ENCODE measurements at regions not wholly inside any gene's neighbourhood (a gene's known extent, or its start where the extent isn't known, plus 50 kb on each side); places are given as distances from the start of the nearest gene placed in this dataset.

- Histone ChIP-seq H3K4me1 (ENCODE audit: insufficient read depth, low read length) (peaks cover 37% of the 10 kb centered on the region), H3K36me3 (ENCODE audit: insufficient read depth, low read length) (no peaks in the 10 kb centered on the region), H3K9me3 (ENCODE audit: control insufficient read depth, insufficient read depth, low read length) (no peaks in the 10 kb centered on the region), H3K9ac (ENCODE audit: low read depth, low read length) (no peak overlapping the region)
Observed at GRCh38 chr11:95341221-95341620, 110.2 kb upstream of the SESN3 start.

- no peaks in the 10 kb centered on the region for H3K9me3 ChIP-seq (ENCODE audit: control insufficient read depth, insufficient read depth, low read length)
- no peaks in the 10 kb centered on the region for H3K36me3 ChIP-seq (ENCODE audit: insufficient read depth, low read length)
- H3K4me1 ChIP-seq (ENCODE audit: insufficient read depth, low read length), result peaks cover 44% of the 10 kb centered on the region
- no peak overlapping the region for H3K9ac ChIP-seq (ENCODE audit: low read depth, low read length)
Observed at GRCh38 chr11:95339086-95339901, 108.3 kb upstream of the SESN3 start.

DNA sequence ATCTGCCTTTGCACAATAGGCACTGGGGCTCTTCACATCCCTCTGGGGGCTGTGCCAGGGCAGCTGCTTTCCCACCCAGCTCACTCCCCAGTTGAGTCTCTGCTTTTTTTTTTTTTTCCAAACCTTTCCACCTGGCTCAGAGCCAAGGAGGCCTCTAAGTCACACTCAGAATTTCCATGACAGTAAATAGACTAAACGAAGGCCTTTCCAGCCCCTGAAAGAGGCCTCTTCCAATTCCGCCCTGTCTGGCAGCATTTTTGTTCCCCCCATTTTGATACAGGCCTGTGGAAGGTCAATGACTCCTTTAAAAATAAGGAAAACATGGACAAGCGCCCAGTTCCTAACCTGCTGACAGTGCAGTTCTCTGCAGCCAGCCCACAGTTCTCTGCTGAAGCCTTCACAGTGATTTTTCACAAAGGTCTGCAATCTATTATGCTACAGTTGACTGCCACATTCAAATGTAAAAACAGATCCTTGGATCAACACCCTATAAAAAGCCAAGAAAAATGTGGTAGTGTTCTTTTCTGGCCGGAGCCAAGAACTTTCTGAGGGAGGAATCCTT lies 107.5 kb upstream of the SESN3 start:
- Histone ChIP-seq H3K36me3 (ENCODE audit: insufficient read depth, low read length) (no peaks in the 10 kb centered on the region), H3K9me3 (ENCODE audit: control insufficient read depth, insufficient read depth, low read length) (no peaks in the 10 kb centered on the region), H3K4me1 (ENCODE audit: insufficient read depth, low read length) (peaks cover 44% of the 10 kb centered on the region), H3K9ac (ENCODE audit: low read depth, low read length) (no peak overlapping the region)

DNA sequence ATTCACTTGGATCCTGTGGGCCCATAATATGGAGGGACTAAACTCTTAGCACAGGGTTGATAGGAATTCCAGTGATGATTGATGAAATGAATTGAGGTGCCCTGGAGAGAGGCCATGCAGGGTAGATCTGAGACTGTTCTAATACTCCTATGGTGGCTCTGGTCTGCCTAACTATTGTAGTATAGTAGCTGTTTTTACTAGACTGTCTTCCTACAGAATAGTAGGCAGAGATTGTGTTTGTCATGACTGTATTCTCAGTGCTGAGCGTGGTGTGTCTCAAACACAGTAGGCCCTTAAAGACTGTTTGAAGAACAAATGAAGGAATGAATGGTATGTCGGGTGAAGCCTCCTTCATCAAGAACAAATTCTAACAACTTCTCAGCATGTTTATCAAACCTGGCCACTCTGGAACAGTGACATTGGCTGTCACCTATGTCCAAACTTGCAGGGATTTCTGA lies 107.0 kb upstream of the SESN3 start:
- no peak overlapping the region for H3K9ac ChIP-seq (ENCODE audit: low read depth, low read length)

GRCh38 chr11:95337175-95337957 lies 106.4 kb upstream of the SESN3 start:
- Histone ChIP-seq H3K9me3 (ENCODE audit: control insufficient read depth, insufficient read depth, low read length) (no peaks in the 10 kb centered on the region), H3K36me3 (ENCODE audit: insufficient read depth, low read length) (no peaks in the 10 kb centered on the region), H3K9ac (ENCODE audit: low read depth, low read length) (no peak overlapping the region), H3K4me1 (ENCODE audit: insufficient read depth, low read length) (peaks cover 44% of the 10 kb centered on the region)

More for the DNA sequence above, 107.0 kb upstream of the SESN3 start:
- H3K4me1 ChIP-seq (ENCODE audit: insufficient read depth, low read length), result peaks cover 44% of the 10 kb centered on the region
- H3K36me3 ChIP-seq (ENCODE audit: insufficient read depth, low read length), result no peaks in the 10 kb centered on the region
- H3K9me3 ChIP-seq (ENCODE audit: control insufficient read depth, insufficient read depth, low read length), result no peaks in the 10 kb centered on the region

DNA sequence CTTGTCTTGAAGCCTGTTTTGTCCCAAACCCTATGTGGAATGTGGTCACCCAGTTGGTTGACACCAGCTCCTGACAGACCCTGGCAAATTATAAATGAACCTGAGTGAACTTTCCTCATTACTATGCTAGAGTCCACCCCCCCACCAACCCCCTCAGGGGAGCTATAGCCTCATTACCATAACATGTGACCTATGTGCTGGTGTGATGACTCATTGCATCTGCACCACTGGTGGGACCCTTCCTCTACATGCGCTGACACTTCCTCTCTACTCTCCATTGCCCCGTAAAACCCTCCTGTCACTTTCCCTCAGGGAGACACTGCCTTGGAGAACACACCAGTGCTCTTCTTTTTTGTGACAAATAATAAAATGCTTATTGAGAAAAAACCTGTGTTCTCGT lies 105.0 kb upstream of the SESN3 start:
- H3K9me3 ChIP-seq (ENCODE audit: control insufficient read depth, insufficient read depth, low read length), result no peaks in the 10 kb centered on the region
- no peaks in the 10 kb centered on the region for H3K36me3 ChIP-seq (ENCODE audit: insufficient read depth, low read length)
- H3K4me1 ChIP-seq (ENCODE audit: insufficient read depth, low read length), result peaks cover 39% of the 10 kb centered on the region
- no peak overlapping the region for H3K9ac ChIP-seq (ENCODE audit: low read depth, low read length)

DNA sequence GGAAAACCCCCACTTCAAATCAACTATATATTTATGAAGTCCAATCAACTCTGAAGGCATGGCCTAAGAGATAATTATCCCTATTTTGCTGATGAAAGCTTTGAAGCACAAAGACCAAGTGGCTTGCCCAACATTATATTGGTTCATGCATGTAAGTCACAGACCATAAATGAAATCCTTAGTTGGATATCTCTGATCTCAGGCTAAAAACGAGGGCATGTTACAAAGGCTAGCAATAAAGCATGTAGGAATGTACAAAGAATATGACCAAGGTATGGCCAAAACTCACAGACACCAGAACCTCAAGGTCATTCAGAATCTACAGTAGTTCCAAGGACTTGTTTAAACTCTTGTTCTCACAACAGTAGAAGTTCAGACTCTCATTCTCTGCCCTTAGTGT lies 100.2 kb upstream of the SESN3 start:
- H3K9me3 ChIP-seq (ENCODE audit: control insufficient read depth, insufficient read depth, low read length), result no peaks in the 10 kb centered on the region
- H3K9ac ChIP-seq (ENCODE audit: low read depth, low read length), result no peak overlapping the region
- no peaks in the 10 kb centered on the region for H3K36me3 ChIP-seq (ENCODE audit: insufficient read depth, low read length)
- H3K4me1 ChIP-seq (ENCODE audit: insufficient read depth, low read length), result peaks cover 6% of the 10 kb centered on the region

DNA sequence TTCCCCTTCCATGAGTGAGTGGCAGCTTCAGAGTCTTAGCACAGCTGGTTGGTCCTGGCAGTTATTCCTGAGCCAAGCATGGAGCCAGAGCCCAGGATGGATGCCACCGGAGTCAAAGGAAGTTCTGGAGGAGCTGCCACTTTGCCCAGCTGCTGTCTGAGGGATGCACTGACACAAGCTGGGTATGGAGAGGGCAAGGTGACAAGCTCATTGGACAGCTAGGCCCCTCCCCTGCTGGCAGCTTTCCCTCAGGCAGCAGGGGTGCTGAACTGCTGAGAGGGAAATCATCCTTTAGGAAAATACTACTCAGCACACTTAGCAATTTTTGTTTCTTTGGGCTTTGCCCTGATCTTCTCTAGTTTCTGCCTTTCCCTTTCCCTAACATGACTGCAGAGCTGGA lies 99.3 kb upstream of the SESN3 start:
- Histone ChIP-seq H3K4me1 (ENCODE audit: insufficient read depth, low read length) (peaks cover 2% of the 10 kb centered on the region; the same call in 1 of the 2 replicates), H3K9me3 (ENCODE audit: control insufficient read depth, insufficient read depth, low read length) (no peaks in the 10 kb centered on the region)

DNA sequence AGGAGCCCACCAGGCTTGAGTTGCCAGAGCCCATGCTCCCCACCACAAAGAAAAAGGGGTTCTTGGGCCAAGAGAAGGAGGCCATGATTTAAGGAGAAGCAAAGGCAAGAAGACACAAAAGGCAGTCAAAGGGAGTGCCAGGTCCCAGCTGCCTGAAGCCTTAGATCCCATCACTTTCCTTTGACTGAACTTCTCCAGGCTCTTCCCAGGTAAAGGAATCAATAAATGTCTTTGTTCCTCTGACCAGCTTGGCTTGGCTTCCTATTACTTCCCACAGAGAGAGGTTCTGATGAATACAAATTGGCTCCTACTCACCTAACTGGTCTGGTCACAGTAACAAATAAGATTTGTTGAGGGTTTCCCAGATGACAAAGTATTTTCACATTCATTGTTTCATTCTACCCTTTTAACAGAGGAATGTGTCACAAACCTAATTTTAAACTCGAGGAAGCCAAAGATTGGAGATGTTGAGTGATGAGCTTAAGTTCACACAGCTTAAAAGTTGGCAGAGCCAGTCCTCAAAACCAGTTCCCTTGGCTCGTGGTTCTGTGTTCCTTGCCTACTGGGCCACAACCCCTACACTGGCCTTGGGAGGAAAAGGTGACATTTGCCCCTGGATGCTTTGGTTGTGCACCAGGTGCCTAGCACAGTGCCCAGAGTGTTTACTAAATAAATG lies 96.4 kb upstream of the SESN3 start:
- Histone ChIP-seq H3K9me3 (ENCODE audit: control insufficient read depth, insufficient read depth, low read length) (0 out of 2 replicates have a peak, but pooled peaks cover 1% of the 10 kb centered on the region), H3K4me1 (ENCODE audit: insufficient read depth, low read length) (peaks cover 7% of the 10 kb centered on the region; the same call in 1 of the 2 replicates), H3K9ac (ENCODE audit: low read depth, low read length) (no peak overlapping the region), H3K36me3 (ENCODE audit: insufficient read depth, low read length) (no peaks in the 10 kb centered on the region)

More for the DNA sequence above, 99.3 kb upstream of the SESN3 start:
- H3K9ac ChIP-seq (ENCODE audit: low read depth, low read length), result no peak overlapping the region
- H3K36me3 ChIP-seq (ENCODE audit: insufficient read depth, low read length), result no peaks in the 10 kb centered on the region

- H3K36me3 ChIP-seq (ENCODE audit: insufficient read depth, low read length), result no peaks in the 10 kb centered on the region
- H3K4me1 ChIP-seq (ENCODE audit: insufficient read depth, low read length), result peaks cover 7% of the 10 kb centered on the region; the same call in 1 of the 2 replicates
- H3K9me3 ChIP-seq (ENCODE audit: control insufficient read depth, insufficient read depth, low read length), result peaks cover 4% of the 10 kb centered on the region; the same call in 1 of the 2 replicates
- no peak overlapping the region for H3K9ac ChIP-seq (ENCODE audit: low read depth, low read length)
Observed at GRCh38 chr11:95325777-95326258, 94.8 kb upstream of the SESN3 start.

DNA sequence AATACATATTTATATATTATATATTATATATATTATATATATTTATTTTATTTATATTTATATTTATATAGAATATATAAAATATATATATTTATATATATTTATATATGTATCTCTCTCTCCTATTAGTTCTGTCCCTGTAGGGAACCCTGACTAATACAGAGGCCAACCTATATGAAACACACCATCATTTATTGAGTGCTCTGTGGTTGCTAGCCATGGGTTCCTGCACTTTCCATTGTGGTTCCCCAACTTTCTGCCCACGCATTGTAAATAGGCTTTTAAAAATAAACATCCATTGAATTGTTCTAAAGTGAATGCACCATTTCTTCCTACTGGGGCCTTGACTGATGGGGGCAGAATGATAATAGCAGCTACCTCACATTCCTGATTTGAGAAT lies 93.8 kb upstream of the SESN3 start:
- Histone ChIP-seq H3K4me1 (ENCODE audit: insufficient read depth, low read length) (peaks cover 7% of the 10 kb centered on the region; the same call in 1 of the 2 replicates), H3K9me3 (ENCODE audit: control insufficient read depth, insufficient read depth, low read length) (peaks cover 4% of the 10 kb centered on the region; the same call in 1 of the 2 replicates), H3K9ac (ENCODE audit: low read depth, low read length) (no peak overlapping the region), H3K36me3 (ENCODE audit: insufficient read depth, low read length) (no peaks in the 10 kb centered on the region)

- Histone ChIP-seq H3K9ac (ENCODE audit: low read depth, low read length) (no peak overlapping the region), H3K4me1 (ENCODE audit: insufficient read depth, low read length) (peaks cover 7% of the 10 kb centered on the region; the same call in 1 of the 2 replicates), H3K9me3 (ENCODE audit: control insufficient read depth, insufficient read depth, low read length) (peaks cover 4% of the 10 kb centered on the region; the same call in 1 of the 2 replicates), H3K36me3 (ENCODE audit: insufficient read depth, low read length) (no peaks in the 10 kb centered on the region)
Observed at GRCh38 chr11:95322539-95322938, 91.5 kb upstream of the SESN3 start.

- Histone ChIP-seq H3K4me1 (ENCODE audit: insufficient read depth, low read length) (no peaks in the 10 kb centered on the region), H3K9ac (ENCODE audit: low read depth, low read length) (no peak overlapping the region), H3K9me3 (ENCODE audit: control insufficient read depth, insufficient read depth, low read length) (peaks cover 4% of the 10 kb centered on the region; the same call in 1 of the 2 replicates), H3K36me3 (ENCODE audit: insufficient read depth, low read length) (no peaks in the 10 kb centered on the region)
Observed at GRCh38 chr11:95318498-95318897, 87.5 kb upstream of the SESN3 start.

All from ES-I3 (cell line).